ENCODE measurements at regions not wholly inside any gene's neighbourhood (a gene's known extent, or its start where the extent isn't known, plus 50 kb on each side); places are given as distances from the start of the nearest gene placed in this dataset.

GRCh38 chr20:48528346-48528745, 299.5 kb downstream of the PREX1 start:
- TF ChIP-seq CTCF (conservative IDR thresholded peaks at IDR 0.05) (no peak), ZFX (IDR thresholded peaks at IDR 0.05) (no peak)

All from C4-2B (cell line).